Suppressor macrophage treated with lipopolysaccharide for 1 hour (primary cell): ENCODE measurements at regions not wholly inside any gene's neighbourhood (a gene's known extent, or its start where the extent isn't known, plus 50 kb on each side); places are given as distances from the start of the nearest gene placed in this dataset.

Source experiments
- DNase-seq, 3 donors: peaks; one replicate each; pipeline ENCODE4 v3.0.0-alpha.2; 2020 to 2022

DNA sequence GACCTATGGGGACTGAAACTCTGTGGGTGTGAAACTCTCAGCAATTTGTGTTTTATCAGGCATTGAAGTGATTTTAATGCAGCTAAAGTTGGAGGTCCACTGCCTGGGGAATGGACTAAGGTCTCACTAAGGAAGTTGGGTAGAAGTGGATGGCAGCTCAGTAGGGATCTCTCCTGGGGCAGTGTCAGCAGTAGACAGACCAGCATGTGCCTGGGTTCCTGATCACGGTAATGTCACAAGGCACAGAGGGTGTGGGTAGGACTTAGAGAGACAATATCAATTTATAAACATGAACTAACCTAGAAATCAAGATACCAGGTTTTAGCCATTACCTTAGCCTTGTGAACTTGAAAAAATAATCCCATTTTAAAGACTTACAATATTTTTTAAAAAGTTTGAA, 380.3 kb upstream of the LCORL start:
- DNase-seq: no peak

DNA sequence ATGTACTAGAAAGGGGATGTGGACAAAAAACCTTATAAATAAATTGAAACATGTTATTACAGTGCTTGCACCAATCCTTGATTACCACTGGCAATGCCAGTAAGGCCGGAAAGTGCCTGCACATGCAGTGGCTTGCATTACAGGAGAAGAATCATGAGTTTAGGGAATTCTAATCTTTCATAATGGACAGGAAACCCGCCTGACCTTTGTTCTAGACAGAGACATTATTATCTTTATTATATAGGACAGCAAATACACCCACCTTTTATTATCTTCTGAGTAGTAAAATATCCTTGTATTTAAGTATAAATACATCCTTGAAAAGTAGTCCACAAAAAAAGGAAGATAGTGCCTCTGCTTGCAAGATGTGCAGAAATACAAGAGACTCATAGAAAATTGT, 379.9 kb upstream of the LCORL start:
- no peak for DNase-seq

DNA sequence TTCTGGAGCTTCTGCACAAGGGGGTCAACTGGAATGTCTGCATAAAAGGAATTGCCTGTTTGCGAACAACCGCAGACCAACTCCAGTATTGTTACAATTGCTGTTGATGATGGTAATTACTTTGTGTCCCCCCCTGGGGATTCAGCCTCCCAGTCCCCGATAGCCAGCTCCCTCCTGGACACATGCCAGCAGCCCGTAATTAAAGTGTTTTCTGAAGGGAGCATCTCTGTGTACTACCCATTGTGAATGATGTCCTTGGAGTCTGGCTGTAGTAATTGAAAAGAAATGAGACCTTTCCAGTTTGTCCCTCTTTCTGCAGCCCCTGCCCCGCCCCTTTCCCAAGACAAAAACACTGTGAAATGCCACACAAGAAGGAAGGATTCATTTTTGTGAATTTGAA, 377.1 kb upstream of the LCORL start:
- DNase-seq: no peak

- no peak for DNase-seq
These were observed 376.3 kb upstream of the LCORL start for GRCh38 chr4:18397681-18398390.

DNA sequence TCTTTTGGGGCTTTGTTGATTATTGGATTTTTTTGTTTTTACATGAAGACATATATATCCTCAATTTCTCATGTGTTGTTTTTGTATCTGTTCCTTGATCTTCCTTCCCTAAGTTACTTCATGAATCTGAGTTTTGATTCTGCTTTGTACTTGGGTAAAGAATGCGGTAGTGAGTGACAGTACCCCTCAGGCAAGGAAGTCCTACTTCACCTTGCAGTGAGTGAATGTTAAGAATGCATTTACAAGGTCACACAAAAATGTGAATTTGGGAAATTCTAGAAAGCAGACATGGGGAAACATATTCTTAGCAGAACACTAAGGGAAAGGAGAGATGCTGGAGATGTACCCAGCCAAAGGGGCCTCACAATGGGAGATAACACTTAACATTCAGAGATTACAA, 373.1 kb upstream of the LCORL start:
- DNase-seq: no peak

- no peak for DNase-seq
These were observed 369.8 kb upstream of the LCORL start for GRCh38 chr4:18391354-18391728.

GRCh38 chr4:18390655-18391353, 369.2 kb upstream of the LCORL start:
- no peak for DNase-seq

GRCh38 chr4:18389115-18389514, 367.6 kb upstream of the LCORL start:
- DNase-seq: no peak

DNA sequence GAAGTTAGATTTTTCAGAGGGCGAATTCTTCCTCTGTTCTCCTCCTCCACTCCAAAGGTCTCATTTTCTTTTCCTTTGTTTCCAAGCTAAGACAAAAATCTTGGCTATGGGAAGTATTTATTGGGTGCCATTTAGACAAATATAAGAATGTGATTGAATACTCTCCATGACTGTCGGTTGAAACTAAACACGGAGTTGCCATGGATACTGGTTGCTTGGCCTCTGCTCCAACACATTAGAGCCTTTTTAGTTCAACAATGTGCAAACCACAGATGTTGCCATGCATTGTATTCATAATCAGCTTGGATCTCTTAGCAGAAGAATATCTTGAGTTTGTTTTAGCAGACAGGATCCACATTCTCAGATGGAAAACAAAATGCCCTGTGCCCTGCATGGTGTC, 366.5 kb upstream of the LCORL start:
- DNase-seq: no peak

GRCh38 chr4:18381186-18381585, 359.6 kb upstream of the LCORL start:
- no peak for DNase-seq

DNA sequence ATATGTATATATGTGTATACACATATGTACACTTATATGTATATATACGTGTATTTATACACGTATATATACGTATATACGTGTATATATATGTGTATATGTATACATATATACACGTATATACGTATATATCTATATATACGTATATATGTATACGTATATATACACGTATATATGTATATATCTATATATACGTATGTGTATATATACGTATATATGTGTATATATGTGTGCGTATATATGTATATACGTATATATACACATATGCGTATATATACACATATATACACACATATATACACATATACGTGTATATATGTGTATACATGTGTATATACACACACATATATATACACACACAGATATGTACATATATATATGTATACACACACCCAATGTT, 348.0 kb upstream of the LCORL start:
- DNase-seq: no peak

DNA sequence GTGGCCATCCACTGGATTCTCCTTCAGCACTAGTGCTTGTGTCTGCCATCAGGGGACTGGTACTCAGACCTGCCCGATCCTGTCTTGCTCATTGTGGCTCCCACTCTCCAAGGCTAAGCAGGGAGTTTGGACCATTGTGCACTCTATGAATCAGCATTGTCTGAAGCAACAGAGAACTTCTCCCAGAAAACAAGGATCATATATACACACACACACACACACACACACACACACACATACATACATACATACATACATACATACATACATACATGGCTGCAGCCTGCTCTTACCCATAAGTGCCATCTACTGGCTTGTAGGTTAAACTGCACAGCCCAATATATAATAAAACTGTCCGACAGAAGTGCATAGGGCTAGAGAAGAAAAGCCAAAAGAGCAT, 345.3 kb upstream of the LCORL start:
- DNase-seq: peak; percentile 42 to 47 (median 45)

DNA sequence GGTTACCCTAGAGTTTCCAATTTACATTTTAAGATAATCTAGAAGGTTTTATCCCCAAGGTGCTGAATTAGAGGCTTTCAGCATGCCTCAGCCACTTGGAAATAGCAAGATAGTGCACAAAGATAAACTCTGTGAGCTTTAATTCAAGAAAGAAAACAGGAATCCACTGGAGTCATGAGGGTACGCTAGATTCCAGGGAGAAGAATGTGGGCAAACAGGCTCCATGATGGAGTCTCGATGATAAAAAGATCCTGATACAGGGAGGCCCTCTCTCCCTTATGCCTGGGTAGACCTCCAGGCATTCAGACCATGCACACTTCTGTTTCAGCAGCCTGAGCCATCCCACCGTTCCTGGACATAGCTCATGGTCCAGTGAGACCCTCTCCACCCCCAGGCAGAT, 344.6 kb upstream of the LCORL start:
- no peak for DNase-seq

GRCh38 chr4:18343581-18343980, 322.0 kb upstream of the LCORL start:
- no peak for DNase-seq

- DNase-seq: no peak
These were observed 321.3 kb upstream of the LCORL start for GRCh38 chr4:18342847-18343246.

GRCh38 chr4:18321956-18322530, 300.5 kb upstream of the LCORL start:
- no peak for DNase-seq

DNA sequence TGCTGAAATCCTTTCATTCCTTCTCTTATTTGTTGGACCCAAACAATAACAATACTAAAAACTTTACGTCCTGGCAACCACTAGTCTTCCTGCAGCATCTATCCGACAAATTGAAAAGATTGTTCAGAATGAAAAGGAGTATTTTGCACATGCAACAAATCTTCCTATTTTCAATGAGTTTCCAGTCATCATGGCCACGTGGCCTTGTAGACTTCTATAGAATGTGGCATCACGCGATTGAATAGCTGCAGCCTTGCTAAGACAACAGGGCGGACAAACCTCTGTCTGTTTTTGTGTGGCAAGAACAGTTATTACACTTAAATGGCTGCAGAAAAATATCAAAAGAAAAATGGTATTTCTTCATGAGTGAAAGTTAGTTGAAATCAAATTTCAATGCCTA, 297.9 kb upstream of the LCORL start:
- no peak for DNase-seq

GRCh38 chr4:18318682-18319388, 297.3 kb upstream of the LCORL start:
- DNase-seq: no peak

GRCh38 chr4:18314731-18315130, 293.2 kb upstream of the LCORL start:
- DNase-seq: no peak

- DNase-seq: no peak
These were observed 276.1 kb upstream of the LCORL start for GRCh38 chr4:18297684-18298083.

DNA sequence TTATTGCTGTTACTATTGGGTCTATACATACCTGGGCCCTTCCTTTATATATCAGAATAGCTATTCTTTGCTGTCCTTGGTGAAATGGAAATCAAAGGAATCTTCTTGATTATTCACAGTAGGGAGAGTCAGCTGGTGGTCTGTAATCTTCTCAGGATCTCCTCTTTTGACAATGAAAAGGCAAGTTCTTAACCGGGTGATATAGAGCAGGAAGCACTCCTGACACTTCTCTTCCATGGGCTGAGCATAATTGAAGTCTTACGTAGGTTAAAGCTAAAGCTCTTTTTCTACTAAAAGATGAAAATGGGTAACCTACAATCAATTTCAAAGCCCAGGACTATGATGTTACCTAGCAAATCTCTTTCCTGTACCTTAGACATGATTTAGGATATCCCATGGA, 274.9 kb upstream of the LCORL start:
- no peak for DNase-seq

DNA sequence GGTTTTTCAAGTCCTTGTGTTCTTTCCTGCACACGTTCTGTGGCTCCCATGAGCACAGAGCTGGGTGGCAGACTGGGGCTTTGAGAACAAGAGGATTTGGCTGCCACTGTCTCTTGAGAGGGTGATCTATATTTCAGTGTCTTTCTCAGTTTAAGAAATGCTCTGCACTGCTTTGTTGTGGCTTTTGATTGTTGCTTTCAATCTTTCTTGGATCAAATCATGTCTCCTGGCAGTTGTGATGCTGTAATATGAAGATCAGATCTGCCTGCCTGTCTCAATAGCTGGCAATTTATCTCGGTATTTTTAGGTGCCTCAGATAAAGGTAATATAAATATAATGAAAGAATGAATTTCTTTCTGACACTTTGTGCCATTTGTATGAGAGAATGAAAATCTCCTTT, 273.3 kb upstream of the LCORL start:
- DNase-seq: no peak

DNA sequence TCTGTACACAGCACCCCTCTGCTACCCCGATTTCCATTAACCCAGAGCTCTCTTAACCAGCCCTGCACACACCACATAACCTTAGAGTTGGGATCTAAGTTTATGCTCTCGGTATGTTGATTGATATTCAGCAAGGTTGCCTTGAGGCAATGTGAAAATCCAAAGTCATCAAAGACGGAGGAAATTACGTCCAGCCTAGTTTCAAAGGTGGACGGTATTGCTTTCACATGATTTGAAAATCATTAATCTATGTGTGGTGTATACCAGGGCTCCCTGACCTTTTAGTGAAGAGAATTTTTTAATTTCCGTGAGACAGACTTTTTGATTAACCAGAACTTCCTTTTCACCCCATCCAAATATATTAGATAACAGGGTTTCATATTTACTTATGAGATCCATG, 272.5 kb upstream of the LCORL start:
- DNase-seq: no peak

DNA sequence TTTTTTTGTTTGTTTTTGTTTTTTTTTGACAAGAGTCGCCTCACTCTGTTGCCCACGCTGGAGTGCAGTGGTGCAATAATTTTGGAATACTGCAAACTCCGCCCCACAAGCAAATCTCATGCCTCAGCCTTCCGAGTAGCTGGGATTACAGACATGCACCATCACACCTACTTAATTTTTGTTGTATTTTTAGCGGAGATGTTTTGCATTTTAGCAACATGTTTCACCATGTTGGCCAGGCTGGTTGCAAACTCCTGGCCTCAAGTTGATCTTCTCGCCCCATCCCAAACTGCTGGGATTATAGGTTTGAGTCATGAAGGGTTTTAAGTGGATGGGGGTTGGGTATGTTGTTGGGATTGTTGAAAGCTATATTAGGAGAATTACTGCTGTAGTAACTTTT, 270.9 kb upstream of the LCORL start:
- no peak for DNase-seq
